Suprapubic skin (tissue), 4 donors: ENCODE measurements at regions not wholly inside any gene's neighbourhood (a gene's known extent, or its start where the extent isn't known, plus 50 kb on each side); places are given as distances from the start of the nearest gene placed in this dataset.
"Not testable (repeated sequence)": the region's sequence is repeated elsewhere in the genome, so short reads cannot be mapped to it uniquely, and the experiment has no call there.

ENCODE experiments used
- DNase-seq, 2 donors: peaks; one replicate each; pipeline ENCODE4 v3.0.0-alpha.2; 2019; ENCODE audit warnings: low spot score in 2 of 2
- H3K27ac ChIP-seq: fragments of 200-600 bp; sonication (generic); one replicate; pipeline ENCODE4 v1.5.1; 2019
- H3K27me3 ChIP-seq: fragments of 200-600 bp; sonication (generic); one replicate; pipeline ENCODE4 v1.5.1; 2019
- H3K36me3 ChIP-seq: fragments of 200-600 bp; sonication (generic); one replicate; pipeline ENCODE4 v1.5.1; 2019
- H3K4me1 ChIP-seq: fragments of 200-600 bp; sonication (generic); one replicate; pipeline ENCODE4 v1.5.1; 2019
- H3K4me3 ChIP-seq: fragments of 200-600 bp; sonication (generic); one replicate; pipeline ENCODE4 v1.5.1; 2019; ENCODE audit warnings: mild to moderate bottlenecking
- H3K9me3 ChIP-seq: fragments of 200-600 bp; sonication (generic); one replicate; pipeline ENCODE4 v1.5.1; 2019
- CTCF ChIP-seq, 2 donors: fragments of 200-600 bp in 1 of 2; fragments of 450-650 bp in 1 of 2; sonication (generic) in 1 of 2; IDR thresholded peaks; one replicate each; pipeline ENCODE4 v1.5.1; 2016 to 2019; ENCODE audit warnings: antibody characterized with exemption in 2 of 2, mild to moderate bottlenecking in 1 of 2, moderate library complexity in 1 of 2
- EP300 ChIP-seq: sonication (generic); formaldehyde crosslinking; IDR thresholded peaks from one replicate; pipeline ENCODE4 v1.6.1; 2017; ENCODE audit warnings: antibody characterized with exemption
- POLR2A ChIP-seq, 2 donors: fragments of 450-650 bp; IDR thresholded peaks; one replicate each; pipeline ENCODE4 v1.6.1; 2017; ENCODE audit warnings: antibody characterized with exemption in 2 of 2, mild to moderate bottlenecking in 2 of 2, moderate library complexity in 2 of 2
- POLR2AphosphoS5 ChIP-seq, 3 donors: sonication (generic); formaldehyde crosslinking; IDR thresholded peaks; one replicate each; pipeline ENCODE4 v1.6.1; 2017; ENCODE audit warnings: antibody characterized with exemption in 3 of 3
- WGBS: methylation state at CpG from one replicate; pipeline ENCODE4 v1.1.5; 2018; 5-methylcytosine and 5-hydroxymethylcytosine counted together

- WGBS = 57% methylated on average over 4 of the region's 4 CpGs
- Histone ChIP-seq H3K27ac (no peak overlapping the region), H3K4me1 (no peaks in the 10 kb centered on the region), H3K4me3 (no peak overlapping the region), H3K36me3 (no peaks in the 10 kb centered on the region), H3K27me3 (no peaks in the 10 kb centered on the region), H3K9me3 (no peaks in the 10 kb centered on the region)
- DNase-seq = no peak
- no peak for TF ChIP-seq CTCF (IDR thresholded peaks at IDR 0.05)
- TF ChIP-seq EP300 = no peak
- no peak for TF ChIP-seq POLR2AphosphoS5 (IDR thresholded peaks at IDR 0.05)
- TF ChIP-seq POLR2A (IDR thresholded peaks at IDR 0.05) = no peak
These were observed 684.5 kb downstream of the C12orf50 start for GRCh38 chr12:87344699-87345098.

- no peaks in the 10 kb centered on the region for H3K36me3 ChIP-seq
- WGBS = 73% methylated on average over 2 of the region's 2 CpGs
- no peaks in the 10 kb centered on the region for H3K27me3 ChIP-seq
- no peak overlapping the region for H3K27ac ChIP-seq
- H3K4me1 ChIP-seq = no peaks in the 10 kb centered on the region
- no peaks in the 10 kb centered on the region for H3K9me3 ChIP-seq
- TF ChIP-seq POLR2AphosphoS5 (IDR thresholded peaks at IDR 0.05) (no peak), CTCF (IDR thresholded peaks at IDR 0.05) (no peak), EP300 (no peak), POLR2A (IDR thresholded peaks at IDR 0.05) (no peak)
- no peak overlapping the region for H3K4me3 ChIP-seq
- DNase-seq = no peak
These were observed 690.5 kb downstream of the C12orf50 start for GRCh38 chr12:87338681-87339080.

DNA sequence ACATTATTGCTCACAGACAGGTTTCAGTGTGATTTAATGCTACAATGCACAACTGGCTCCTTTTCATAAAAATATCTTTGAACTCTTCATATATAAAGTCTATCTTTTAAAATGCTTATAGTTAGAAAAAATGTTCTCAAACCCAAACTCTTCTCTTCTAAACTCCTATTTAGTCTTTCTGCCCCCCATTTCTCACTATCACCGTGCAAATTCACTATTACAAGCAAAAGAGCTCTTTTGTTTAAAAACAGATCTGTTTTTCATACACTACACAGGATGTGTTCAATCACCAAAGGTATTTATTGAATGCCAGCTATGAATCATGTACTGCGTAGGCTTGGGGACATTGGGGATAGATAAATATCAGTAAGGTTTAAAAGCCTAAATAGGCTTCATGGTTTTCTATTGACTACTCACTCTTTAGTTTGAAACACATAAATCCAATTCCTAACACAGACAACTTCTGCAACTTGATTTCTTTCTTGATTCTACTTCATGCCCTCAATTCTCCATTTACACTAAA is 692.3 kb downstream of the C12orf50 start:
- H3K27me3 ChIP-seq = no peaks in the 10 kb centered on the region
- no peak overlapping the region for H3K27ac ChIP-seq
- no peak overlapping the region for H3K4me3 ChIP-seq
- no peaks in the 10 kb centered on the region for H3K4me1 ChIP-seq
- 56% methylated on average over 2 of the region's 2 CpGs for WGBS
- no peak for DNase-seq
- H3K9me3 ChIP-seq = no peaks in the 10 kb centered on the region
- no peaks in the 10 kb centered on the region for H3K36me3 ChIP-seq
- TF ChIP-seq POLR2AphosphoS5 (IDR thresholded peaks at IDR 0.05) (no peak), EP300 (no peak), CTCF (IDR thresholded peaks at IDR 0.05) (no peak), POLR2A (IDR thresholded peaks at IDR 0.05) (no peak)

DNA sequence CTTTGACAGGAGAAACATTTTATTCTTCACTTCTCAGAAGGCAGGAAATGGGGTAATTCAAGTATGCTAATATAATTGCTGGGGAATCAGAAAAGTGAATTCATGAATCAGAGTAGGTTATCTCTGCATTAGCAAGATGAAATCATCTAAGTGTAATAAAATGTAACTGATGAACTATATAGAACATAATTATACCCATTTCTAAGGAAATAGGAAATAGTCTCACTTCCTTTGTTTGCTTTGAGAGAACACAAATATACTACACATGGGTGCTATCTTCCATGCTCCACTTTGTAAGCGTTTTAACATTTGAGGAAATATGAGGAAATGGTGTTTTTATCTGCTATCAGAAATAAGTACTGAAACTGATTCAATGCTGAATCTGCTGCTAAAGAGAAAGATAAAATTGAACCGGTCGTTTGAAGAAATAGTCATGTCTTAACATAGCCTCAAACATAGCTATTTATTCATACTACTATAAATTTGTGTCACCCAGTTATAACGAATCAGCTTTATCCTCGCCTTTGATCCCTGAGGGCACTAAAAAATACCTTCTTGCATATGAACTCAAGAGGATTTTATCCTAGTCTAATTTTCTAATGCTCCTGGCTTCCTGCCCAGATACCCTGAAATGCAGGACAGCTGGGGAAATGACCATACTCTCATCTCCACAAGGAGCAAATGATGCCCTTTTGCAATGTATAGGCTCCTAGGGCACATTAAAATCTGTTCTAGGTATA is 696.0 kb downstream of the C12orf50 start:
- Histone ChIP-seq H3K4me3 (no peak overlapping the region), H3K27me3 (no peaks in the 10 kb centered on the region), H3K36me3 (no peaks in the 10 kb centered on the region), H3K27ac (no peak overlapping the region), H3K4me1 (no peaks in the 10 kb centered on the region), H3K9me3 (no peaks in the 10 kb centered on the region)
- WGBS = 30% methylated on average over 5 of the region's 5 CpGs
- DNase-seq = no peak
- TF ChIP-seq POLR2A (IDR thresholded peaks at IDR 0.05) = no peak
- no peak for TF ChIP-seq EP300
- no peak for TF ChIP-seq POLR2AphosphoS5 (IDR thresholded peaks at IDR 0.05)
- no peak for TF ChIP-seq CTCF (IDR thresholded peaks at IDR 0.05)

DNA sequence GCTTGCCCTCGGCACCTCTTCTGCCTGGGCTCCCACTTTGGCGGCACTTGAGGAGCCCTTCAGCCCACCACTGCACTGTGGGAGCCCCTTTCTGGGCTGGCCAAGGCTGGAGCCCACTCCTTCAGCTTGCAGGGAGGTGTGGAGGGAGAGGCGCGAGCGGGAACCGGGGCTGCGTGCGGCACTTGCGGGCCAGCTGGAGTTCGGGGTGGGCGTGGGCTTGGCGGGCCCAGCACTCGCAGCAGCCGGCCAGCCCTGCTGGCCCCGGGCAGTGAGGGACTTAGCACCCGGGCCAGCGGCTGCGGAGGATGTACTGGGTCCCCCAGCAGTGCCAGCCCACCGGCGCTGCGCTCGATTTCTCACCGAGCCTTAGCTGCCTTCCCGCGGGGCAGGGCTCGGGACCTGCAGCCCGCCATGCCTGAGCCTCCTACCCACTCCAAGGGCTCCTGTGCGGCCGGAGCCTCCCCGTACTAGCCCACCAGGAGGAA is 699.1 kb downstream of the C12orf50 start:
- H3K27ac ChIP-seq = not testable (repeated sequence)

More for the DNA sequence above, 699.1 kb downstream of the C12orf50 start:
- H3K27me3 ChIP-seq, H3K36me3 ChIP-seq, H3K4me3 ChIP-seq, H3K9me3 ChIP-seq, H3K4me1 ChIP-seq, DNase-seq: not testable (repeated sequence)
- WGBS = 75% methylated on average over 2 of the region's 30 CpGs
